Activated naive CD4-positive, alpha-beta T cell (primary cell): ENCODE measurements at regions not wholly inside any gene's neighbourhood (a gene's known extent, or its start where the extent isn't known, plus 50 kb on each side); places are given as distances from the start of the nearest gene placed in this dataset.
"Not testable (repeated sequence)": the region's sequence is repeated elsewhere in the genome, so short reads cannot be mapped to it uniquely, and the experiment has no call there.

Experiments
- DNase-seq, 4 experiments: peaks; one replicate each; lab custom pipeline; 2025; lab: John Stamatoyannopoulos, UW

GRCh38 chr3:103470498-103470897 is 1035.7 kb downstream of the ZPLD1 start:
- no peak for DNase-seq

DNA sequence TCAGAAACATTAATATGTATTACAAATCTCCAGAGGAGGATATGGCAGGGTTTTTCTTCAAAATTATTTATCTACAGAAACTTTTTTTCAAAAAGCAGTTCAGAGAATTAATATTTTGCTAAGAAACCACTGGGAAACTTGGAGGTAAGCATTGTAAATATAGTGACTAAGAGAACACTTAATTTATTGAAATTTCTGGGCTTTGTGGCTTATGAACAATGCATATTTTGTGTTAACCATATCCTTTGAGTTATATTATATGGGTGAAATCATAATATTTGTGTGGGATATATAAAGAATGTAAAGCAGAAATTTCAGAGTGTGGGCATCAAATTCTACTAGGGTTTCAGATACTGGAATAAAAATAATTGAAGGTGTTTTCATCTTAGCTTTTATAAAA is 1059.2 kb downstream of the ZPLD1 start:
- DNase-seq: no peak

DNA sequence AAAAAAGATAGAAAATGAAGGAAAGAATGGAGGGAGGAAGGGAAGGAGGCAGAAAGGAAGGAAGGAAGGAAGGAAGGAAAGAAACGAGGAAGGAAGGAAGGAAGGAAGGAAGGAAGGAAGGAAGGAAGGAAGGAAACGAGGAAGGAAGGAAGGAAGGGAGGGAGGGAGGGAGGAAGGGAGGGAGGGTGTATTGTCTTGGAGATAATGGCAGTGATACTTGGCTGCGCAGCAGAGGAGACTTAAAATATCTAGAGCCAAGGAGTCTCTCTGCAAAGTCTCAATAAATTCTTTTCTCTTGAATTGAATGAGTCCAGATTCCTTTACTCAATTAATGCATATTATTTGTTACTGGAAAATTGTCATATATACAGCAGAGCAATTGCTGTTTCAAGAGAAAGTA is 1059.7 kb downstream of the ZPLD1 start:
- DNase-seq: no peak

DNA sequence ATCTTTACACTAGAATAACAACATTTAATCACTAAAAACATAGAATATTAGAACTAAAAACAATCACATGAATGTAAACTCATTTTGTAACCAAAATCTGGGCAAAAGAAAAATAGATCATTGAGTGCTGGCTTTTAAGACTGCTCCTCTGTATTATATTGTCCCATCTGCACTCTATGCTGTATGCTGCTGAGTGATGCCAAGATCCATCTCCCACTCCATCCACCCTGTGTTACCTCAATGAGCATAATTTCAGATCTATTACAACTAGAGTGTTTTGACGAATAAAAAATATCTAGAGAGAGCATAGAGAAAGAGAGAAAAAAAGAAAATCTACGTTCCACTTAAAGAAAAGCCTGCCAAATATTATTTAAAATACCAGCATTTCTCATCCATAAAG is 1060.4 kb downstream of the ZPLD1 start:
- no peak for DNase-seq

GRCh38 chr3:103499132-103499900 is 1064.5 kb downstream of the ZPLD1 start:
- DNase-seq: no peak

DNA sequence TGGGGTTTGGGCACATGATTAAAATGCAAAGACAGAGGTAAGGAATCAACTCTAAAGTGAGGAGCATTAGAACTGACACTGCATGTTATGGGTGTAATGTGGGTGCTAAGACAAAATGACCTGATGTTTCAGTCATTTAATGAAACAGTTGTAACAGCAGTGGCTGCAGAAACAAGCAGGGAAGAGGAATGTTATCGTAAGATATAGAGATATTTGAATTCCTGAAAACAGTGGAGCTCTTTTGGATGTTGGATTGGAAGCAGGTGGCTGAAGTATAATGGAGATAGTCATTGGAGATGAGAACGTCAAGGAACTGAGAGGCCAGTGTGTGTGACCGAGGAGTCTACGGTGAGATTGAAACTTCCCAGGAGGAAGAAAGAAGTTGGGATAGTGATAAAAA is 1065.2 kb downstream of the ZPLD1 start:
- no peak for DNase-seq

- DNase-seq: no peak
These were observed 1075.9 kb downstream of the ZPLD1 start for GRCh38 chr3:103510760-103511159.

- DNase-seq: no peak
These were observed 1077.1 kb downstream of the ZPLD1 start for GRCh38 chr3:103511891-103512290.

GRCh38 chr3:103512595-103512994 is 1077.8 kb downstream of the ZPLD1 start:
- DNase-seq: no peak

- no peak for DNase-seq
These were observed 1078.2 kb downstream of the ZPLD1 start for GRCh38 chr3:103513003-103513402.

- no peak for DNase-seq
These were observed 1080.3 kb downstream of the ZPLD1 start for GRCh38 chr3:103515116-103515515.

GRCh38 chr3:103516950-103517349 is 1082.1 kb downstream of the ZPLD1 start:
- no peak for DNase-seq

DNA sequence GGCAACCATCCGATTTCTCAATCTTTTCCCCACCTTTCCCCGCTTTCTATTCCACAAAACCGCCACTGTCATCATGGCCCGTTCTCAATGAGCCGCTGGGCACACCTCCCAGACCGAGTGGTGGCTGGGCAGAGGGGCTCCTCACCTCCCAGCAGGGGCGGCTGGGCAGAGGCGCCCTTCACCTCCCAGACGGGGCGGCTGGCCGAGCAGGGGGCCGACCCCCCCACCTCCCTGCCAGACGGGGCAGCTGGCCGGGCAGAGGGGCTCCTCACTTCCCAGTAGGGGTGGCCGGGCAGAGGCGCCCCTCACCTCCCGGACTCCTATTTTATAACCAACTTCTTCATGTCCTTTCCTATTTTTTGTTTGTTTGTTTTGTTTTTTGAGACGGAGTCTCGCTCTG is 1096.5 kb downstream of the ZPLD1 start:
- not testable (repeated sequence) for DNase-seq

DNA sequence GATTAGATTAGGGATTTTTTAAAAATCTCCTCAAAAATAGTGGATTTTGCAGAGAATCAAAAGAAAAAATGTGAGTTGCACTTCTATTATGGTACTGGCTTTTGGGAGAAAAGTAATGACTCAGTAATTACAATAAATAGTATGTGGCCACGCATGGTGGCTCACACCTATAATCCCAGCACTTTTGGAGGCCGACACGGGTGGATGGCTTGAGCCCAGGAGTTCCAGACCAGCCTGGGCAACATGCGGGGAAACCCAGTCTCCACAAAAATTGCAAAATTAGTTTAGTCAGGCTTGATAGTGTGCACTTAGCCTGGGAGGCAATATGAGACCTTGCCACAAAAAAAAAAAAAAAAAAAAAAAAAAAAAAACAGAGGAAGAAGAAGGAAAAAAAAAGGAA is 1098.2 kb downstream of the ZPLD1 start:
- no peak for DNase-seq

DNA sequence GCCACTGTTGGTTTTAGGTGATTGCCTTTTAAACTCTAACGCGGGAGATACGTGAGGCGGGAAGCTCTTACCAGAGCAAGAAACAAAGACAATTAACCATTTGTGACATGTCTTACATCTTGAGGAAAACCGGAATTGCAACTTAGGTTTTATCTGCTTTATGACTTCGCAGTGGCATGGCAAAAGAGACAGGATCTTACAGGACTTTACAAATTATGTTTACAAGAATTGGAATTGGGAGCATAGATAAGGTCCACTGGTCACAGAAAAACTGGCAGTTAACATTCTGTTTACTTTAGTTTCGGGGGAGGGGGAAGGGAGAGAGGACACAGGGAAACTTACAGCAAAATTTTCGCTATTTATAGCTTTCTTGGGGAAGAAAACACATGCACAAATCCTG is 1119.6 kb downstream of the ZPLD1 start:
- no peak for DNase-seq

DNA sequence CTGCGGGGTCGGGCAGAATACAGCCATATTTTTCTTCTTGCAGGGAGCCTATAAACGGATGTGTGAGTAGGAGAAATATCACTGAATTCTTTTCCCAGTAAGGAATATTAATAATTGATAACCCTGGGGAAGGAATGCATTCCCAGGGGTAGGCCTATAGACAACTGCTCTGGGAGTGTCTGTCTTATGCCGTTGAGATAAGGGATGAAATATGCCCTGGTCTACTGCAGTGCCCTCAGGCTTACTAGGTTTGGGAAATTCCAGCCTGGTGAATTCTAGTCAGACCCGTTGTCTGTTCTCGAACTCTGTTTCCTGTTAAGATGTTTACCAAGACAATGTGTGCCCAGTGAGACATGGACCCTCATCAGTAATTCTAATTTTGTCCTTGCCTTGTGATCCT is 1129.3 kb downstream of the ZPLD1 start:
- DNase-seq: not testable (repeated sequence)

GRCh38 chr3:103585809-103586208 is 1151.0 kb downstream of the ZPLD1 start:
- no peak for DNase-seq

DNA sequence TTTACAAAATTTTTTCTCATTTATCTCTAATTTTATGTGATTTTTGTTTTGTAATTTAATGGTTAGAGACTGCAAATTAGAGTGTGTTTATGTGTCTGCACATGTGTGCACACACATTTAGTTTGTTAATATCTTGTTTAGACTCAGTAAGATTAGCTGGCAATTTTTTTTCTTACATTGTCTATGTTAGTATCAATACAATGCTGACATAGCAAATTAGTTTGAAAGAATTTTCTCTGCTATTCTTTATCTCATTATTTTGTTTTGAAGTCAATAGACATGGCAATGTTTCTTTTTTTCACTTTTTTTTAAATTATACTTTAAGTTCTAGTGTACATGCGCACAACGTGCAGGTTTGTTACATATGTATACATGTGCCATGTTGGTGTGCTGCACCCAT is 1155.0 kb downstream of the ZPLD1 start:
- no peak for DNase-seq

DNA sequence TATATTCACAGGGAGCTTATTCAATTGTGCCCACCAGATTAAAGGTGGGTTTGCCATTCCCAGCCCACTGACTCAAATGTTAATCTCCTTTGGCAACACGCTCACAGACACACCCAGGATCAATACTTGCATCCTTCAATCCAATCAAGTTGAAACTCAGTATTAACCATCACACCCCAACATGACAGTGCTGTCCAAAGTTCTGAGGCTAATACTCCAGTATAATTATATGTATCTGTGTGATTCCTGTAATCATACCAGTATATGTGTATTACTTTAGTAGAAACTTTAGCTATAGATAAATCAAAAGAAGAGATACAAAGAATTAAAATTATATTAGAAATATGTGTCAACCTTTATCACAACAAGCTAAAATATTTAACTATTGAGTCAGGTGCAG is 1166.0 kb downstream of the ZPLD1 start:
- no peak for DNase-seq

GRCh38 chr3:103601666-103602065 is 1166.9 kb downstream of the ZPLD1 start:
- no peak for DNase-seq

- DNase-seq: no peak
These were observed 1174.7 kb downstream of the ZPLD1 start for GRCh38 chr3:103609472-103609871.

GRCh38 chr3:103613397-103614156 is 1178.8 kb downstream of the ZPLD1 start:
- DNase-seq: no peak

DNA sequence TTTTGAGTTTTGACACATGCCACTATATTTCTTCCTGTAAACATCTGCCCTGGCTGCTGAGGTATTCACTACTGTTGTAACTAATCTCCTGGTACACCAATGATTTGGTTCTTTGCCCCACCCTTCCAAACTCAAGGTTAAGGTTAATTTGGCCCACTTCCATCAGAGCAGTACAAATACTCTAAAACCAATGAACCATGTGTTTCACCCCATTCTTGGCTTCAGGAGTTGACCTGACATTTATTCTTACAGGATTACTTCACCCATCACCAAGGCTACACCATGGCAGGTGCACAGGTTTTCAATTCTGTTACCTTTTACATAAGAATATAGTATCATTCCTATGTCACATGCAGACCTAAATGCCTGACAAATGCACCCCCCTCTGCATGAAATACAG is 1179.9 kb downstream of the ZPLD1 start:
- no peak for DNase-seq

- no peak for DNase-seq
These were observed 1183.1 kb downstream of the ZPLD1 start for GRCh38 chr3:103617961-103618360.
